Natural killer cell treated with Interleukin-12 subunit alpha and Interleukin-12 subunit beta and Interleukin-15 and Interleukin-18, amount 100 ng/mL, for 72 hours (primary cell): ENCODE measurements at regions not wholly inside any gene's neighbourhood (a gene's known extent, or its start where the extent isn't known, plus 50 kb on each side); places are given as distances from the start of the nearest gene placed in this dataset.
"Not testable (repeated sequence)": the region's sequence is repeated elsewhere in the genome, so short reads cannot be mapped to it uniquely, and the experiment has no call there.

Source experiments
- ATAC-seq, 2 donors: fragments of 150-1000 bp; cut with Tn5 transposase in 1 of 2; sonication (Bioruptor Pico), chemical (Tn5 transposase) in 1 of 2; 2 replicates each; pipeline ENCODE4 v1.10.0; 2021
- DNase-seq: peaks from one replicate; pipeline ENCODE4 v3.0.0; 2022; ENCODE audit warnings: low spot score
- H3K27ac Mint-ChIP-seq, 2 donors: 1 replicate in 1 of 2; 2 replicates in 1 of 2; pipeline ENCODE4 v1.8.0; 2022; ENCODE audit warnings: mixed read lengths in 2 of 2, mild to moderate bottlenecking in 1 of 2, moderate library complexity in 1 of 2
- H3K27me3 Mint-ChIP-seq, 2 donors: 1 replicate in 1 of 2; 2 replicates in 1 of 2; pipeline ENCODE4 v1.8.0; 2022; ENCODE audit warnings: mixed read lengths in 2 of 2
- H3K36me3 Mint-ChIP-seq: one replicate; pipeline ENCODE4 v1.8.0; 2022; ENCODE audit warnings: mixed read lengths
- H3K4me1 Mint-ChIP-seq, 2 donors: 1 replicate in 1 of 2; 2 replicates in 1 of 2; pipeline ENCODE4 v1.8.0; 2022; ENCODE audit warnings: low read depth in 2 of 2, mixed read lengths in 2 of 2, mild to moderate bottlenecking in 1 of 2
- H3K4me3 Mint-ChIP-seq: one replicate; pipeline ENCODE4 v1.8.0; 2022; ENCODE audit warnings: mixed read lengths
- H3K9me3 Mint-ChIP-seq: 2 replicates; pipeline ENCODE4 v1.8.0; 2022; ENCODE audit warnings: mixed read lengths

DNA sequence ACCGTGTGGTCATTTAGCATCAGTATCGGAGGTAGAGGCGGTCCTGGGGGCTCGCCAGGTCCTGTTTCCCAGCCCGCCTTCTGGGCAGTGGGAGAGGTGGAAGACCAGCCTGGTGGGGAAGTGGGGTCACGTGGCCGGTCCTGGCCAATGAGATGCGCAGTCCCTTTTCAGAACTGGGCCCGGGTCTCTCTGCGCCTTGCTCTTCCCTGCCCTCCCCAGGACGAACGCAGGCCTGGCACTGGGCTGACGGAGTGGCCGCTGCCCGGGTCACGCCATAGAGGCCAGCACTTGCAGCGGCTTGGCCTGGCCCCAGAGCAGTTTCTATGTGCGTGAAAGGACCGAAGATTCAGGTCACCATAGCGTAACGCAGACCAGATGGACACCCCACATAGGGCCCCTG, 97.6 kb downstream of the OLFM1 start:
- Mint-ChIP-seq H3K9me3 (no peaks in the 10 kb centered on the region), H3K27ac (no peak overlapping the region), H3K27me3 (peaks cover 0 to 4% of the 10 kb centered on the region in 2 donors), H3K36me3 (no peaks in the 10 kb centered on the region), H3K4me3 (no peak overlapping the region), H3K4me1 (peaks cover 0 to 7% of the 10 kb centered on the region in 2 donors)
- DNase-seq (no peak), ATAC-seq (peak in 1 of 2 donors; percentile 17)

DNA sequence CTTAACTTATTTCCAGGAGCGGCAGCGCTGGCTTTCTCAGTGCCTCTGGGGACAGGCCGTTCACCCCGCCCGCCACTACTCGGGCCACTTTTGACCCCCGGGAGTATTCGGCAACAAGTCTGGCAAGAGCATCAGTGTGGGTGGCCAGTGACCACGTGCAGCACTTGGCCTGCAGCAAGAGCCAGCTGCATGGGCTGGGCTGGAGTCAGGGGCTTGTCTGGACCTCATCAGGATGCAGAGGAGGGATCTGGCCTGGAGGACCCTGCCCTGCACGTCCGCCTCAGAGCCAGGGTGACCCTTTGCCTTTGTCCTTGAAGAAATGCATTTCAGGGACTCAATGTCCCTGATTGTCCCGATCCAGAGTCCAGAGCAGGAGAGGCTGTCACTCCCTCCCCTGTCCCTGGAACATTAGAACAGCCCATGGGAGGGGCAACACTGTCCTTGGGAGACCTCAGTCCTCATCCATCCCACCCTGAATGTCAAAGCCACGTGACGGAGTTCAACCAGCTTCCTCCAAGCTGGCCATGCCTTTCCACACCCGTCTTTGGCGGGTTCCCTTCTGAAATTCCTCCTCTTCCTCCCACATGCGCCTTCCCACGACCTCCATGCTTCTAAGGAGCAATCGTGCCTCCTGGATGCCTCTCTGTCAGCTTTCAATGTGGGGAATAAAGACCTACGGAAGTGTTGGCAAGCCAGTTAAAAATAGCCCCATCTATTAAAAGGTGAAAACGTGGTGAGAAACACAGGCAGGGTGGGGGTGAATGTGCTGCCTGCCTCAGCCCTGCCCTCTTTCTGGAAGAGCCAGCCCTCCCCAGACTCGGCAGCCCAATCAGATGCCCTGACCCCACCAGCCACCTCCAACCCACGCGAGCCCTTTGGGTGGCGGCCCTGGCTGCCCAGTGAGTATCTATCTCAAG, 99.0 kb downstream of the OLFM1 start:
- ATAC-seq: no peak
- Mint-ChIP-seq H3K4me3 (no peak overlapping the region), H3K27me3 (peaks cover 0 to 4% of the 10 kb centered on the region in 2 donors), H3K36me3 (no peaks in the 10 kb centered on the region), H3K4me1 (peaks cover 0 to 7% of the 10 kb centered on the region in 2 donors), H3K27ac (no peak overlapping the region), H3K9me3 (no peaks in the 10 kb centered on the region)
- no peak for DNase-seq

DNA sequence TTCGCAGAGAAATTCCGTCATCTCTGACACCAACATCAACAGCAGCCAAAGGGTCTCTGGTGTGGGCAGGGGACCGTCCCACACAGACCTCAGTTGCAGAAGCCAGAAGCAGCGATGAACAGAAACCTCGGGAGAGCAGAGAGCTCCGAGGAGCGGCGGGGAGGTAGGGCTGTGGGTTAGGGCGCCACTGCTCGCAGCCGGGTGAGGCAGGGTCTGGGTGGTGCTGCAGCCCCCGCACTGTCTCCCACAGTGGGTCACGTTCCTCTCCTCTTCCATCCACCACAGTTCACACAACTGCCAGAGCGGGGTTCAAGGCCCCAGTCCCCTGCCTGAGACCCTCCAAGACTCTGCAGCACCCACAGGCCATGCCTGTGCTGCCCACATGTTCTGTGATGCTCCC, 99.9 kb downstream of the OLFM1 start:
- Mint-ChIP-seq H3K36me3 (no peaks in the 10 kb centered on the region), H3K9me3 (no peaks in the 10 kb centered on the region), H3K4me3 (no peak overlapping the region), H3K27me3 (peaks cover 0 to 4% of the 10 kb centered on the region in 2 donors), H3K4me1 (peaks cover 0 to 7% of the 10 kb centered on the region in 2 donors), H3K27ac (no peak overlapping the region)
- ATAC-seq (no peak), DNase-seq (no peak)

DNA sequence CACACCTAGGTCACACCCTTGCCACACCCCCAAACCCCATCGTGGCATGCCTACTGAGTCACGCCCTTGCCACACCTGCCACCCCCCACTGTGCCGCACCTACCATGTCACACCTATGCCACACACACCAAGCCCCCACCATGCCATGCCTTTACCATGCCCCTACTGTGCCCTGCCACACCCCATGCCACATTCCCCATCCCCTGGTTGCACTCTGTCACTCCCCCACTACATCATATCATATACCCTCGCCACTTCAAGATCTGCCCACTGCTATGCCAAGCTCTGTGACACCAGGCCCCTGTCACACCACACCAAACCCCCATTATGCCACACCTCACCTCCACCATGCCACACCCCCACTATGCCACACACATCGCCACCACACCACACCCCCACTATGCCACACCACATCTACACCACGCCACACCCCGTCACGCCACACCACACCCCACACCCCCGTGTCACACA, 101.2 kb downstream of the OLFM1 start:
- peaks cover 0 to 4% of the 10 kb centered on the region in 2 donors for H3K27me3 Mint-ChIP-seq
- DNase-seq (no peak), ATAC-seq (no peak)
- H3K27ac Mint-ChIP-seq: no peak overlapping the region
- peaks cover 0 to 7% of the 10 kb centered on the region in 2 donors for H3K4me1 Mint-ChIP-seq
- no peak overlapping the region for H3K4me3 Mint-ChIP-seq
- no peaks in the 10 kb centered on the region for H3K9me3 Mint-ChIP-seq
- H3K36me3 Mint-ChIP-seq: no peaks in the 10 kb centered on the region

DNA sequence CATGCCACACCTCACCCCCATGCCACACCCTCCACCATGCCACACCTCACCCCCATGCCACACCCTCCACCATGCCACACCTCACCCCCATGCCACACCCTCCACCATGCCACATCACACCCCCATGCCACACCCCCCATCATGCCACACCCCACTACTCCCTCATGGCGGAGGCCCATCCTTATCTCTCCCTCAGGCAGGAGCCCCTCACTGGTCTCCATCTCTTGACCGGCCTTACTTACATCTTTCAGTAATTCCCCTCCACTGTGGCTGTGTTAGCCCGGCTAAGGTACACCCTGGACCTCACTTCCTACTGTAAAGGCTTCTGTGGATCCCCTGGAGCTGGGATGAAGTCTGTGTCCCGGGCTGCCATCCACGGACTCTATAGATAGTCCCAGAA, 102.0 kb downstream of the OLFM1 start:
- DNase-seq (no peak), ATAC-seq (no peak)
- Mint-ChIP-seq H3K4me1 (peaks cover 0 to 7% of the 10 kb centered on the region in 2 donors), H3K9me3 (no peaks in the 10 kb centered on the region), H3K27me3 (peaks cover 0 to 4% of the 10 kb centered on the region in 2 donors), H3K27ac (no peak overlapping the region), H3K4me3 (no peak overlapping the region), H3K36me3 (no peaks in the 10 kb centered on the region)

DNA sequence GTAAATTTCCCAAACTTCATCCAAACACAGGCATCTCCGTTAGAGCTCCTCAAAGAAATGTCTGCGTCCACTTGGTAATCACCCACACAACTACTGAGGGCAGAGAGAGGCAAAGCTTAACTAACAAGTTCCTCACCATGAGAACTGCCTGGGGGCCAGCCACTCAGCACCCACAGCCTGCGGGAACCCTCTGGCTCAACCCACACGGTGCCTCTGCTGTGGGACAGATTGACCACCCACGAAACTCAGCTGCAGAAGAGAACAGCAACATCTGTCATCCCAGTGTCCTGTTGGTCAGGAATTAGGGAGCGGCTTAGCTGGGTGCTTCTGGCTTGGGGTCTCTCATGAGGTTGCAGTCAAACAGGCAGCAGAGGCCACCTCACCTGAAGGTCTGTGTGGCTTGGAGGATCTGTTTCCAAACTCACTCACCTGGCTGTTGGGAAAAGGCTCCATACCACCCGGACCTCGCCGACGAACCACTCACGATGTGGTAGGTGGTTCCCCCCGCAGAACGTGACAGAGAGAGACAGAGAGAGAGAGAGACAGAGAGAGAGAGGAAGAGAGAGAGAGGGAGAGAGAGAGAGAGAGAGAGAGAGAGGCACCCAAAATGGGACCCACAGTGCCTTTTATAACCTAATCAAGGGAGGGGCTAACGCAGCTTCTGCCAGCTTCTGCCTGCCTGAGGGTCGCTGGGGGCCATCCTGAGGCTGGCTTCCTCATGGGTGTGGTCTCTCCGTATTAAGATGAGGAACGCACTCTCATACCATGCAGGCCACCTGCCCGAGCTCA, 103.5 kb downstream of the OLFM1 start:
- Mint-ChIP-seq H3K36me3 (no peaks in the 10 kb centered on the region), H3K4me1 (peaks cover 0 to 7% of the 10 kb centered on the region in 2 donors), H3K27me3 (peaks cover 0 to 4% of the 10 kb centered on the region in 2 donors), H3K9me3 (no peaks in the 10 kb centered on the region), H3K4me3 (no peak overlapping the region), H3K27ac (no peak overlapping the region)
- DNase-seq (no peak), ATAC-seq (no peak)

DNA sequence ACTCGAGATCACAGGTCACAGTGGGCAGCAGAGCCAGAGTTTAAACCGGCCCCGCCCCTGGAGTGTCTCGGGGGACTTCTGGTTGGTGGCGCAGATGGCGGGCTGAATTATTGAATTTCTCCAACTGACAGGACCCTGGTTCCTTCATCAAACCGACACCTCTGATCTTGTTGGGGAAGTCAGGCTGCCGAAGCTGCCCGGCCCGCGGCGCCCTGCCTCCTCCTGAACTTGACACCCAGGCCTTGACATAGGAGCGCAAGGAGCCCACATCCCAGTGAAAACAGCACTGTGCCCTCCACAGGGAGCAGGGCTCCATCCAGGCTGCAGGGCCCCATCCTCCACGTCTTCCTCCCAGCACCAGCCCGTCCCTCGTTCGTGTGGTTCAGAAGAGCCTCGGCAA, 105.2 kb downstream of the OLFM1 start:
- no peak for ATAC-seq

DNA sequence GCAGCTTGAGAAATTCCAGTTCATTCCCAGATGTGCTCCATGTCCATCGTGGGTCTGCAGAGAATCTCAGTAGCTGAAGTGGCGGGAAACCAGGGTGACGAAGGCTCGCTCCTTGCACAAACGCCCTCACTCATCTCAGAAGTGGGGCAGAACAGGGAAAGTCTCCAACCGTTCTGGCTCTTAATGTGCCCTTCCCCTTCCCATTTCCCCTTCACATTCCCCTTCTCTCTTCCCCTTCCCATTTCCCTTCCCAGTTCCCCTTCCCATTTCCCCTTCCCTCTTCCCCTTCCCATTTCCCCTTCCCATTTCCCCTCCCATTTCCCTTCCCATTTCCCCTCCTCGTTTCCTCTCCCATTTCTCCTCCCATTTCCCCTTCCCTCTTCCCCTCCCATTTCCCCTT, 108.5 kb downstream of the OLFM1 start:
- not testable (repeated sequence) for H3K27ac Mint-ChIP-seq, DNase-seq, ATAC-seq, H3K4me1 Mint-ChIP-seq, H3K36me3 Mint-ChIP-seq, H3K9me3 Mint-ChIP-seq, H3K4me3 Mint-ChIP-seq
- H3K27me3 Mint-ChIP-seq: peaks cover 0 to 14% of the 10 kb centered on the region in 2 donors

More for the DNA sequence above, 105.2 kb downstream of the OLFM1 start:
- Mint-ChIP-seq H3K4me3 (no peak overlapping the region), H3K27me3 (peaks cover 0 to 7% of the 10 kb centered on the region in 2 donors), H3K4me1 (peaks cover 0 to 7% of the 10 kb centered on the region in 2 donors), H3K36me3 (no peaks in the 10 kb centered on the region), H3K27ac (no peak overlapping the region), H3K9me3 (no peaks in the 10 kb centered on the region)
- DNase-seq: no peak

DNA sequence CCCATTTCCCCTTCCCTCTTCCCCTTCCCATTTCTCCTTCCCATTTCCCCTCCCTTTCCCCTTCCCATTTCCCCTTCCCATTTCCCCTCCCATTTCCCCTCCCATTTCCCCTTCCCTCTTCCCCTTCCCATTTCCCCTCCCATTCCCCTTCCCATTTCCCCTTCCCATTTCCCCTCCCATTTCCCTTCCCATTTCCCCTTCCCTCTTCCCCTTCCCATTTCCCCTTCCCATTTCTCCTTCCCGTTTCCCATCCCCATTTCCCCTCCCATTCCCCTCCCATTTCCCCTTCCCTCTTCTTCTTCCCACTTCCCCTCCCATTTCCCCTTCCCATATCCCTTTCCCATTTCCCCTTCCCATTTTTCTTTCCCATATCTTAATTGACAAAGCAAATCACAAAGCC, 109.0 kb downstream of the OLFM1 start:
- no peak for ATAC-seq
- no peaks in the 10 kb centered on the region for H3K36me3 Mint-ChIP-seq
- H3K4me3 Mint-ChIP-seq: no peak overlapping the region
- H3K4me1 Mint-ChIP-seq: no peaks in the 10 kb centered on the region
- no peaks in the 10 kb centered on the region for H3K9me3 Mint-ChIP-seq
- peaks cover 0 to 14% of the 10 kb centered on the region in 2 donors for H3K27me3 Mint-ChIP-seq
- H3K27ac Mint-ChIP-seq: no peak overlapping the region
- no peak for DNase-seq

DNA sequence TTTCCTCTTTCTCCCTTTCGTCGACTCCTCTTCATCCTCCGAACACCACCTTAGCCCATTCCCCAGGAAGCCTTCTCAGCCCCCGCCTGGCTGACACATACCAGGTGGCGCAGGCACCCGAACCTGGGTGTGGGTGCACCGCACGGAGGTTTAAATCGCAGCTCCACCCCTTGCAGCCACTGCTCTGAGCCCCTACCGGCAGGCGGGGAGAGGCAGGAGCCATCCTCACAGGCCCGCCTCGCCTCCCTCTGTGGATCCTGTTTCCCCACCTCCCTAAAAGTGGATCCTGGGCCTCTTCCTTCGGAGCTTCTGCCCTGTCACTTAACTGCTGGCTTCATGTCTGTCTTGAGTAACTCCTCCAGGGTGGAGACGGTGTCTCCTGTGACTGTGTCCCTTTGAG, 110.7 kb downstream of the OLFM1 start:
- H3K36me3 Mint-ChIP-seq: no peaks in the 10 kb centered on the region
- DNase-seq (no peak), ATAC-seq (no peak)
- H3K4me3 Mint-ChIP-seq: no peak overlapping the region
- no peaks in the 10 kb centered on the region for H3K4me1 Mint-ChIP-seq
- H3K9me3 Mint-ChIP-seq: no peaks in the 10 kb centered on the region
- no peak overlapping the region for H3K27ac Mint-ChIP-seq
- H3K27me3 Mint-ChIP-seq: peaks cover 0 to 14% of the 10 kb centered on the region in 2 donors

DNA sequence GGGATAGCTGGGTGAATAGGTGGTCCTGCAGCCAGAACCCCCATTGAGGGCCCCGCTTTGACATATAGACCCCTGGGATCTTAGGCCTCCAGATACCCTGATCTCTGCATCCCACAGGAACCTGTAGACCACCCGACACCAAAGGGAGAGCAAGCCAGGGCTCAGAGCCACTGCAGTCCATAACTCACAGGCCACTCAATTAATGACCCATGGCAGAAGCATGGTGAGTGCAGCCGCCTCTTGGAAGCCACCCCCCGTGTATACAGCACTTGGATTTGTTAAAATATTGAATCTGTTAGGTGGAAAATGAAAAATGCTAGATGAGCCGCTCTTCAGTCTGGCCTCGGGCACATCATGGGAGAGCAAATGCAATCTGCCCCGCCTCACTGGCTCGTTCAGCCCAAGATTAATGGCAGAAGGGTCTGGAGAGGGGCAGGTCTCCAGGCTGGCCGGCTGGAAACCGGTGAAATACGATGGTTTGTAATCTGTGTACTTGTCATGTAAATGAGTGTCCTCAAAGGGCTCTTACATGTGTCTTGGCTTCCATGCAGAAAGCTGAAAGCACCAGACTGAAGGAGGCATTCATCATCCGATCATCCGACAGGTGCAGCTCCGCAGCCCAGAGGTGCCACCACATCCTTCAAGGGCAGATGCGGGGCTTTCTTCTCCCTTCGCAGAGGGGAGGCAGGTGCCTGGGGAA, 111.3 kb downstream of the OLFM1 start:
- Mint-ChIP-seq H3K4me3 (no peak overlapping the region), H3K27me3 (peaks cover 0 to 14% of the 10 kb centered on the region in 2 donors), H3K4me1 (no peaks in the 10 kb centered on the region), H3K9me3 (no peaks in the 10 kb centered on the region), H3K27ac (no peak overlapping the region), H3K36me3 (no peaks in the 10 kb centered on the region)
- DNase-seq (no peak), ATAC-seq (no peak)

DNA sequence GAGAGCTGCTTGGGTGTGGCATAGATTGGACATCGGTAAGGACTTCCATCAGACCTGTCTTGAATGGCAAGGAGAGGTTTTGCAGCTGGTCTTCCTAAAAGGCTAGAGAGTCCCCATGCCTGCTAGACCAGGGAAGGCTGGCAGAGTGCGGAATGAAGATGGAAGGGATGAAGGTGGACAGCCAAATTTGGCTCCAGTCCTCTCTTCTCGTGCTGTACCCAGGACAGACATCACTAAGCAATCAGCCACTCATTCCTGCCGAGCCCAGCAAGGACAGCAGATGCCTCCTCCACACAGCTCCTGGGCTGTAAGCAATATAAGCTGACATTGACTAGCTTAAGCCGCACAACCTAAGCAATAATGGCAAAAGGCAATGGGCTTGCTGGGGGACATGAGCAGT, 112.0 kb downstream of the OLFM1 start:
- H3K27ac Mint-ChIP-seq: no peak overlapping the region
- H3K9me3 Mint-ChIP-seq: no peaks in the 10 kb centered on the region
- H3K36me3 Mint-ChIP-seq: no peaks in the 10 kb centered on the region
- H3K4me1 Mint-ChIP-seq: no peaks in the 10 kb centered on the region
- DNase-seq: no peak
- H3K4me3 Mint-ChIP-seq: no peak overlapping the region
- no peak for ATAC-seq
- H3K27me3 Mint-ChIP-seq: peaks cover 0 to 14% of the 10 kb centered on the region in 2 donors

DNA sequence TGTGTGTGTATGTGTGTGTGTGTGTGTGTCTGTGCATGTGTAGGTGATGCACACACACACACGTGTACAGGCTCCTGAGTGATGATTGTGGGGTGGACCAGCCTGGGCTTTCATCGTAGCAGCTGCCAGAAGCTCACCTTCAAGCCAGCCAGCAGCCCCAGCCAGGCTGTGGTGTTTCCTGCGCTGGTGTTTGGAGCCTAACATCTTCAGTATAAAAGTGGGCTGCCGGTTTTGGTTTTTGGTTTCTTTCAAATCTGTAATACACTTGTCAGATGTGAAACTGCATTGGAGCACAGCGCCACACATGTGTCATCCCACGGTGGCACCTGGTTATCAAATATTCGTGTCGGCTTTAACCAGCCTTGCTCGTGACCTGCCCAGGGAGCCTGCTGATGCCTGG, 114.2 kb downstream of the OLFM1 start:
- Mint-ChIP-seq H3K4me1 (no peaks in the 10 kb centered on the region), H3K27me3 (peaks cover 0 to 14% of the 10 kb centered on the region in 2 donors), H3K4me3 (no peak overlapping the region), H3K36me3 (no peaks in the 10 kb centered on the region), H3K27ac (no peak overlapping the region), H3K9me3 (no peaks in the 10 kb centered on the region)
- no peak for ATAC-seq
- no peak for DNase-seq
